K562 (cell line): ENCODE measurements at regions not wholly inside any gene's neighbourhood (a gene's known extent, or its start where the extent isn't known, plus 50 kb on each side); places are given as distances from the start of the nearest gene placed in this dataset.

Source experiments
- ATAC-seq: fragments of 200-7000 bp; cut with Tn5 transposase; 3 replicates; pipeline ENCODE4 v1.9.1; 2020; ENCODE audit warnings: moderate library complexity
- BruUV-seq: library from RNA; stranded (reverse); fragments of 400-500 nt; replicated peaks from 2 replicates; lab custom pipeline; 2021; lab: Mats Ljungman, UMichigan
- CTCF ChIA-PET: fragments of 300-600 bp; formaldehyde crosslinking; extraction: SDS; loops from one replicate; lab custom pipeline; 2021; ENCODE audit warnings: low intra/inter-chr PET ratio; lab: Yijun Ruan, JAX
- POLR2A ChIA-PET: fragments of 300-600, 350-650 bp; sonication (Branson Sonifier 250); formaldehyde crosslinking; extraction: SDS; loops from one replicate; lab custom pipeline; 2021; ENCODE audit warnings: antibody characterized with exemption, inconsistent platforms; lab: Yijun Ruan, JAX
- DNase-seq, 4 experiments: peaks; one replicate each; pipeline versions ENCODE4 v3.0.0 to v3.0.0-alpha.2; 2011 to 2018; ENCODE audit warnings: low spot score in 3 of 4, mixed read lengths in 3 of 4; ENCODE audit errors: extremely low read depth in 1 of 4
- FAIRE-seq: peaks from 2 replicates; lab custom pipeline; 2011; peaks lifted over from hg19 to GRCh38; lab: Jason Lieb, UNC
- H2AFZ ChIP-seq: 2 replicates; pipeline ENCODE4 v1.6.0; 2011; ENCODE audit warnings: low read depth, low read length, control low read depth, inconsistent platforms
- H3K27ac ChIP-seq: fragments of 200-600 bp; 3 replicates; pipeline ENCODE4 v1.8.0; 2011; ENCODE audit warnings: low read depth, mild to moderate bottlenecking, control low read depth, inconsistent platforms, low read length, moderate library complexity, mixed read lengths; ENCODE audit errors: extremely low read depth
- H3K27me3 ChIP-seq, 2 experiments: fragments of 300-600 bp in 1 of 2; 2 replicates in 1 of 2; 3 replicates in 1 of 2; pipeline versions ENCODE4 v1.6.0 to v1.8.0; 2011; ENCODE audit warnings: inconsistent platforms in 2 of 2, low read length in 2 of 2, mild to moderate bottlenecking in 1 of 2, mixed read lengths in 1 of 2, moderate library complexity in 1 of 2; ENCODE audit not compliant: control insufficient read depth in 2 of 2, insufficient read depth in 2 of 2
- H3K36me3 ChIP-seq: fragments of 300-600 bp; 3 replicates; pipeline ENCODE4 v1.8.0; 2011; ENCODE audit warnings: mild to moderate bottlenecking, low read length, inconsistent platforms; ENCODE audit not compliant: control insufficient read depth, insufficient read depth
- H3K4me1 ChIP-seq, 2 experiments: fragments of 200-600 bp in 1 of 2; replicated peaks in 1 of 2; 2 replicates in 1 of 2; 3 replicates in 1 of 2; pipeline versions ENCODE4 v1.5.1 to v1.8.0; 2011; ENCODE audit warnings: inconsistent platforms in 2 of 2, low read length in 2 of 2, mild to moderate bottlenecking in 1 of 2, mixed read lengths in 1 of 2, moderate library complexity in 1 of 2; ENCODE audit not compliant: control insufficient read depth in 2 of 2, insufficient read depth in 2 of 2
- H3K4me2 ChIP-seq: 2 replicates; pipeline ENCODE4 v1.6.1; 2011; ENCODE audit warnings: low read length, control low read depth, inconsistent platforms, mixed read lengths; ENCODE audit not compliant: insufficient read depth
- H3K4me3 ChIP-seq: fragments of 200-600 bp; sonication (generic), shearing (Covaris generic); 2 replicates; pipeline ENCODE4 v1.5.1; 2016; ENCODE audit warnings: control low read depth, inconsistent platforms
- H3K79me2 ChIP-seq: fragments of 200-600 bp; 3 replicates; pipeline ENCODE4 v1.8.0; 2011; ENCODE audit warnings: low read length, inconsistent platforms; ENCODE audit not compliant: control insufficient read depth, insufficient read depth
- H3K9ac ChIP-seq, 2 experiments: 2 replicates each; pipeline versions ENCODE4 v1.6.0 to v1.6.1; 2011; ENCODE audit warnings: low read depth in 2 of 2, low read length in 2 of 2, control low read depth in 1 of 2, inconsistent platforms in 1 of 2, mild to moderate bottlenecking in 1 of 2, mixed read lengths in 1 of 2; ENCODE audit not compliant: insufficient read depth in 1 of 2
- H3K9me1 ChIP-seq: one replicate; pipeline ENCODE4 v1.6.0; 2011; ENCODE audit warnings: inconsistent platforms, mild to moderate bottlenecking, low read length, moderate library complexity; ENCODE audit not compliant: control insufficient read depth, insufficient read depth
- H3K9me3 ChIP-seq: replicated peaks from 2 replicates; pipeline ENCODE4 v1.5.1; 2011; ENCODE audit warnings: low read depth, low read length, inconsistent platforms; ENCODE audit not compliant: control insufficient read depth, insufficient read depth
- H4K20me1 ChIP-seq: replicated peaks from 2 replicates; pipeline ENCODE4 v1.6.1; 2011; ENCODE audit warnings: low read length, inconsistent platforms, mixed read lengths; ENCODE audit not compliant: control insufficient read depth, insufficient read depth
- DMBX1 ChIP-seq: fragments of 250-450 bp; sonication (Bioruptor Pico); IDR thresholded peaks from 2 replicates; pipeline ENCODE4 v1.8.0; 2022; ENCODE audit warnings: inconsistent platforms, mild to moderate bottlenecking, moderate library complexity, borderline replicate concordance
- ETV1 ChIP-seq: fragments of 450-650 bp; conservative IDR thresholded peaks from 2 replicates; pipeline ENCODE4 v1.6.1; 2016; ENCODE audit warnings: missing genetic modification characterization, control low read depth, low read depth, missing compliant biosample characterization
- NFE2 ChIP-seq: IDR thresholded peaks from 2 replicates; pipeline ENCODE4 v1.6.1; 2014; ENCODE audit warnings: antibody characterized with exemption, low read depth
- POLR2H ChIP-seq: IDR thresholded peaks from 2 replicates; pipeline ENCODE4 v1.6.1; 2016; ENCODE audit warnings: missing genetic modification characterization, low read depth, mild to moderate bottlenecking, control low read depth, missing compliant biosample characterization, moderate library complexity
- YY1 ChIP-seq, 3 experiments: IDR thresholded peaks; 2 replicates each; pipeline ENCODE4 v1.6.1; 2011; ENCODE audit warnings: low read length in 2 of 3, mild to moderate bottlenecking in 2 of 3, moderate library complexity in 2 of 3, borderline replicate concordance in 1 of 3, control low read depth in 1 of 3, low read depth in 1 of 3; ENCODE audit not compliant: insufficient read depth in 3 of 3, insufficient replicate concordance in 2 of 3, control insufficient read depth in 1 of 3, insufficient read length in 1 of 3; ENCODE audit errors: extremely low read depth in 1 of 3
- ZNF121 ChIP-seq: sonication (generic); formaldehyde crosslinking; conservative IDR thresholded peaks from 2 replicates; pipeline ENCODE4 v1.8.0; 2022; ENCODE audit warnings: missing genetic modification reagents
- ZNF217 ChIP-seq: sonication (generic); formaldehyde crosslinking; IDR thresholded peaks from 2 replicates; pipeline ENCODE4 v1.8.0; 2022; ENCODE audit warnings: mild to moderate bottlenecking, missing genetic modification reagents
- ZNF57 ChIP-seq: fragments of 450-650 bp; formaldehyde crosslinking; IDR thresholded peaks from 2 replicates; pipeline ENCODE4 v1.4.0; 2020; ENCODE audit warnings: mild to moderate bottlenecking, moderate library complexity
- ZNF707 ChIP-seq: fragments of 250-450 bp; sonication (Bioruptor Pico); conservative IDR thresholded peaks from 2 replicates; pipeline ENCODE4 v1.8.0; 2022; ENCODE audit warnings: inconsistent platforms, mild to moderate bottlenecking, moderate library complexity
- in situ Hi-C: fragments of 300-500 bp; cut with MboI; formaldehyde crosslinking; loops from 4 replicates; pipeline ENCODE4 v1.15.0; 2018; ENCODE audit warnings: inconsistent platforms, mixed read lengths
- intact Hi-C: fragments of 100-400 bp; cut with micrococcal nuclease; formaldehyde crosslinking; loops from 2 replicates; pipeline ENCODE4 v1.14.2; 2022
- TF ChIP-seq, protein P1 (sequence below): IDR thresholded peaks from 3 replicates; pipeline ENCODE4 v1.6.1; 2011; ENCODE audit warnings: borderline replicate concordance, mild to moderate bottlenecking, moderate library complexity; ENCODE audit not compliant: insufficient read length; ENCODE audit errors: extremely low read depth
- TF ChIP-seq, protein P2 (sequence below): fragments of 200-800 bp; sonication (Bioruptor generic); IDR thresholded peaks from 2 replicates; pipeline ENCODE4 v1.6.1; 2017; ENCODE audit warnings: missing genetic modification characterization, missing compliant biosample characterization
- TF ChIP-seq, protein P3 (sequence below): fragments of 250-450 bp; sonication (Bioruptor Pico); IDR thresholded peaks from 2 replicates; pipeline ENCODE4 v1.6.1; 2021; ENCODE audit warnings: mild to moderate bottlenecking
- TF ChIP-seq, protein P4 (sequence below): sonication (generic); formaldehyde crosslinking; IDR thresholded peaks from 2 replicates; pipeline ENCODE4 v1.5.0; 2020; ENCODE audit warnings: missing genetic modification reagents
- TF ChIP-seq, protein P5 (sequence below): sonication (generic); formaldehyde crosslinking; IDR thresholded peaks from 2 replicates; pipeline ENCODE4 v1.8.0; 2022; ENCODE audit warnings: missing genetic modification reagents, mild to moderate bottlenecking, borderline replicate concordance

DNA sequence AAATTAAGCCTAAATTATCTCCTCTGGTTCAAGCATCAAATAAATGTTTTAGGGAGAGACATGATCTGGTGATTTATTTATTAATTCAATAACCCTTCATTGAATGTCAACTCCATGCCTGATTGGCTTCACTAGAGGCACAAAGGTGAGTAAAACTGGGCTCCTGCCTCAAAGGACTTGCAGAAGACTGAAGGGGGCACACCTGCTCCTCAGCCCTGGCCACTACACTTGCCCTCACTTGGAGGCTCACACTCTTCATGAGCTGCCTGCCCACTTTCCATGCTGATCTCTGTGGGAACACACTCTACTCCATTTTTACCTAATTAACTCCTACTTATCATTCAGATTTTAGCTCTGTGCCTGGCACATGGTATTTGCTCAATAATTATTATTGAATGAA lies 84.4 kb upstream of the KCNMB2 start:
- Histone ChIP-seq H3K9me3 (no peaks in the 10 kb centered on the region), H3K4me2 (no peak overlapping the region), H3K27me3 (no peaks in the 10 kb centered on the region), H3K9me1 (no peaks in the 10 kb centered on the region), H3K79me2 (no peaks in the 10 kb centered on the region), H3K9ac (no peak overlapping the region), H3K36me3 (no peaks in the 10 kb centered on the region), H3K4me3 (no peak overlapping the region), H4K20me1 (no peaks in the 10 kb centered on the region), H3K27ac (no peak overlapping the region), H2AFZ (no peak overlapping the region), H3K4me1 (no peaks in the 10 kb centered on the region)
- POLR2A ChIA-PET = interaction anchor here (1.0 kb wide), 1 partner anchor 12 kb away, joined by 3 read pairs; no protein-coding TSS in a partner anchor
- in situ Hi-C loops (loop anchor here (25.0 kb wide), 1 partner anchor 861 kb away; the partner anchor contains the start of gene ZNF639), intact Hi-C loops (no loop called here)
- CTCF ChIA-PET = no interaction called here
- ATAC-seq (no peak), FAIRE-seq (no peak), DNase-seq (no peak)
- BruUV-seq = no TSS peak
- no peak for TF ChIP-seq DMBX1 (CRISPR knock-in tag)
- TF ChIP-seq ZNF57 (CRISPR knock-in tag) = no peak
- no peak for TF ChIP-seq ZNF707 (CRISPR knock-in tag)
- TF ChIP-seq POLR2H (tag) = no peak
- TF ChIP-seq, protein P1, sequence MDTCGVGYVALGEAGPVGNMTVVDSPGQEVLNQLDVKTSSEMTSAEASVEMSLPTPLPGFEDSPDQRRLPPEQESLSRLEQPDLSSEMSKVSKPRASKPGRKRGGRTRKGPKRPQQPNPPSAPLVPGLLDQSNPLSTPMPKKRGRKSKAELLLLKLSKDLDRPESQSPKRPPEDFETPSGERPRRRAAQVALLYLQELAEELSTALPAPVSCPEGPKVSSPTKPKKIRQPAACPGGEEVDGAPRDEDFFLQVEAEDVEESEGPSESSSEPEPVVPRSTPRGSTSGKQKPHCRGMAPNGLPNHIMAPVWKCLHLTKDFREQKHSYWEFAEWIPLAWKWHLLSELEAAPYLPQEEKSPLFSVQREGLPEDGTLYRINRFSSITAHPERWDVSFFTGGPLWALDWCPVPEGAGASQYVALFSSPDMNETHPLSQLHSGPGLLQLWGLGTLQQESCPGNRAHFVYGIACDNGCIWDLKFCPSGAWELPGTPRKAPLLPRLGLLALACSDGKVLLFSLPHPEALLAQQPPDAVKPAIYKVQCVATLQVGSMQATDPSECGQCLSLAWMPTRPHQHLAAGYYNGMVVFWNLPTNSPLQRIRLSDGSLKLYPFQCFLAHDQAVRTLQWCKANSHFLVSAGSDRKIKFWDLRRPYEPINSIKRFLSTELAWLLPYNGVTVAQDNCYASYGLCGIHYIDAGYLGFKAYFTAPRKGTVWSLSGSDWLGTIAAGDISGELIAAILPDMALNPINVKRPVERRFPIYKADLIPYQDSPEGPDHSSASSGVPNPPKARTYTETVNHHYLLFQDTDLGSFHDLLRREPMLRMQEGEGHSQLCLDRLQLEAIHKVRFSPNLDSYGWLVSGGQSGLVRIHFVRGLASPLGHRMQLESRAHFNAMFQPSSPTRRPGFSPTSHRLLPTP = no peak
- TF ChIP-seq ZNF121 (CRISPR knock-in tag) = no peak
- TF ChIP-seq, protein P2, sequence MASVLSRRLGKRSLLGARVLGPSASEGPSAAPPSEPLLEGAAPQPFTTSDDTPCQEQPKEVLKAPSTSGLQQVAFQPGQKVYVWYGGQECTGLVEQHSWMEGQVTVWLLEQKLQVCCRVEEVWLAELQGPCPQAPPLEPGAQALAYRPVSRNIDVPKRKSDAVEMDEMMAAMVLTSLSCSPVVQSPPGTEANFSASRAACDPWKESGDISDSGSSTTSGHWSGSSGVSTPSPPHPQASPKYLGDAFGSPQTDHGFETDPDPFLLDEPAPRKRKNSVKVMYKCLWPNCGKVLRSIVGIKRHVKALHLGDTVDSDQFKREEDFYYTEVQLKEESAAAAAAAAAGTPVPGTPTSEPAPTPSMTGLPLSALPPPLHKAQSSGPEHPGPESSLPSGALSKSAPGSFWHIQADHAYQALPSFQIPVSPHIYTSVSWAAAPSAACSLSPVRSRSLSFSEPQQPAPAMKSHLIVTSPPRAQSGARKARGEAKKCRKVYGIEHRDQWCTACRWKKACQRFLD = no peak
- TF ChIP-seq, protein P3, sequence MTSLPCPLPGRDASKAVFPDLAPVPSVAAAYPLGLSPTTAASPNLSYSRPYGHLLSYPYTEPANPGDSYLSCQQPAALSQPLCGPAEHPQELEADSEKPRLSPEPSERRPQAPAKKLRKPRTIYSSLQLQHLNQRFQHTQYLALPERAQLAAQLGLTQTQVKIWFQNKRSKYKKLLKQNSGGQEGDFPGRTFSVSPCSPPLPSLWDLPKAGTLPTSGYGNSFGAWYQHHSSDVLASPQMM = no peak
- TF ChIP-seq, protein P4, sequence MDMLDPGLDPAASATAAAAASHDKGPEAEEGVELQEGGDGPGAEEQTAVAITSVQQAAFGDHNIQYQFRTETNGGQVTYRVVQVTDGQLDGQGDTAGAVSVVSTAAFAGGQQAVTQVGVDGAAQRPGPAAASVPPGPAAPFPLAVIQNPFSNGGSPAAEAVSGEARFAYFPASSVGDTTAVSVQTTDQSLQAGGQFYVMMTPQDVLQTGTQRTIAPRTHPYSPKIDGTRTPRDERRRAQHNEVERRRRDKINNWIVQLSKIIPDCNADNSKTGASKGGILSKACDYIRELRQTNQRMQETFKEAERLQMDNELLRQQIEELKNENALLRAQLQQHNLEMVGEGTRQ (CRISPR knock-in tag) = no peak
- no peak for TF ChIP-seq ZNF217 (CRISPR knock-in tag)
- TF ChIP-seq YY1 (IDR thresholded peaks at IDR 0.05; ENCODE audit: borderline replicate concordance in 1 of 3, control insufficient read depth in 1 of 3, extremely low read depth in 1 of 3, insufficient read depth in 3 of 3, insufficient read length in 1 of 3, insufficient replicate concordance in 2 of 3, low read depth in 1 of 3, low read length in 2 of 3) = no peak
- TF ChIP-seq ETV1 (tag) = no peak
- no peak for TF ChIP-seq NFE2
- TF ChIP-seq, protein P5, sequence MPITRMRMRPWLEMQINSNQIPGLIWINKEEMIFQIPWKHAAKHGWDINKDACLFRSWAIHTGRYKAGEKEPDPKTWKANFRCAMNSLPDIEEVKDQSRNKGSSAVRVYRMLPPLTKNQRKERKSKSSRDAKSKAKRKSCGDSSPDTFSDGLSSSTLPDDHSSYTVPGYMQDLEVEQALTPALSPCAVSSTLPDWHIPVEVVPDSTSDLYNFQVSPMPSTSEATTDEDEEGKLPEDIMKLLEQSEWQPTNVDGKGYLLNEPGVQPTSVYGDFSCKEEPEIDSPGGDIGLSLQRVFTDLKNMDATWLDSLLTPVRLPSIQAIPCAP (CRISPR knock-in tag) = no peak
